ENCODE measurements at regions not wholly inside any gene's neighbourhood (a gene's known extent, or its start where the extent isn't known, plus 50 kb on each side); places are given as distances from the start of the nearest gene placed in this dataset.

DNA sequence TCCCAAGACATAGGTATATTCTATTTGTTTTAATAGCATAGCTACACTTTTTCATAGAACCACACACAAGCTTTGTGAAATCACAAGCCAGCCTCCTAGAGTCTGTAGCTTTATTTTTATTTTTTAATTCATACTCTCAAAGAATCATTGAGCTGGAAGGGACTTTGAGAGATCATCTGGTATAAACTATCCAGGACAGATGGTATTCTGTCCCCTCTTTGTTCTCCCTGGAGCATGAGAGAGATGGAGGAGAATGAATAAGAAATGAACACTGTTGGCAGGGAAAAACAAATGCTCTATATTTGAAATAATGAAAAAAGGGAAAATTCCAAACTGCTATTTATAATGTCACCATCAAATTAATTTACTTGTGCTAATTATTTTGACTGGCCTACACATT, 338.7 kb upstream of the IL12A start:
- no peaks in the 10 kb centered on the region for H3K27me3 ChIP-seq (ENCODE audit: control insufficient read depth in 1 of 2, insufficient read depth in 2 of 2, low read length in 1 of 2)
- intact Hi-C loops (cut with DNase I) = no loop called here
- no peak for ATAC-seq (ENCODE audit: low FRiP score)

DNA sequence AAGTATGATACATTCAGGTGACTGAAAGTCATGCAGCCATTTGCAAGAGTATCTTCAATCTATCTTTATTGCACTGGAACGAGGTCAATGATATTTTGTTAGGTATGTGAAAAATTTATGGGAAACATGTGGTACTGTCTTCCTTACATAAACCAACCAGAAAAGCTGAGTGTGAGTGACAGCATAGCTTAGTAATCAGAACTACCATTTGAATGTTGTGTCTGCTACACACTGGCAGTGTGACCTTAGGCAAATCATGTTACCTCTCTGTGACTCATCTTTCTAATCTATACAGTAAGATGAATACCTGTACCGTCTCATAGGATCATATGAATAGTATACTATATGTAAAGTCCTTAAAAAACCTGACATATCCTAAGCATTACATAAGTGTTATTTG, 337.9 kb upstream of the IL12A start:
- WGBS, 2 donors = 53 to 59% methylated on average over 2 of the region's 2 CpGs
- H3K9me3 ChIP-seq (ENCODE audit: control insufficient read depth, low read length) = no peaks in the 10 kb centered on the region

More for the DNA sequence above, 338.7 kb upstream of the IL12A start:
- Histone ChIP-seq H3K4me1 (ENCODE audit: control insufficient read depth in 1 of 2, insufficient read depth in 2 of 2, low read length in 2 of 2) (peaks cover 0 to 2% of the 10 kb centered on the region in 2 donors), H3K36me3 (ENCODE audit: control insufficient read depth in 1 of 2, insufficient read depth in 2 of 2, low read length in 1 of 2) (no peaks in the 10 kb centered on the region), H3K4me3 (ENCODE audit: low read length in 2 of 2) (no peak overlapping the region), H3K9me3 (ENCODE audit: control insufficient read depth, low read length) (no peaks in the 10 kb centered on the region), H3K27ac (ENCODE audit: low read depth in 1 of 2, low read length in 2 of 2) (no peak overlapping the region)
- no peak for DNase-seq

DNA sequence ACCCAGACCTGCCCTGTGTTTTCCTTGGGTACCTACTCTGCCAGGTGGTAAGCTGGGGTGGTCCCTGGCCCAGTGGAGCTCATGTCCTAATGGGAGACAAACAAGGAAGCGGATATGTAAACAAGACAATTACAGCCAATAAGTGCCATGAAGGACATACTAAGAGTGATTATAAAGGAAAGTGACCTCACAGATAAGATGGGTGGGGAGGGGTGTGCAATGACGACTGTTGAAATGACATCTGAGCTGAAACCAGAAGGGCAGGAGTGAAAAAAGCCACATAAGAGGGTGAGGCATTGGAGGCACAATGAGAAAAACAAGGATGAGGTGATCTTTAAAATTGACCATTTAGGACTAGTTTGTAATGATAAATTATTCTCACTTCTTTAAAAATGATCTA, 336.2 kb upstream of the IL12A start:
- H3K27ac ChIP-seq (ENCODE audit: low read depth in 1 of 2, low read length in 2 of 2) = no peak overlapping the region
- no peak overlapping the region for H3K4me3 ChIP-seq (ENCODE audit: low read length in 2 of 2)
- no peak for DNase-seq
- H3K4me1 ChIP-seq (ENCODE audit: control insufficient read depth in 1 of 2, insufficient read depth in 2 of 2, low read length in 2 of 2) = peaks cover 0 to 2% of the 10 kb centered on the region in 2 donors
- WGBS, 2 donors = 80 to 85% methylated on average over 2 of the region's 2 CpGs
- no peaks in the 10 kb centered on the region for H3K36me3 ChIP-seq (ENCODE audit: control insufficient read depth in 1 of 2, insufficient read depth in 2 of 2, low read length in 1 of 2)
- no peaks in the 10 kb centered on the region for H3K27me3 ChIP-seq (ENCODE audit: control insufficient read depth in 1 of 2, insufficient read depth in 2 of 2, low read length in 1 of 2)
- intact Hi-C loops (cut with DNase I) = no loop called here
- no peak for ATAC-seq (ENCODE audit: low FRiP score)
- no peaks in the 10 kb centered on the region for H3K9me3 ChIP-seq (ENCODE audit: control insufficient read depth, low read length)

More for the DNA sequence above, 337.9 kb upstream of the IL12A start:
- no peak overlapping the region for H3K27ac ChIP-seq (ENCODE audit: low read depth in 1 of 2, low read length in 2 of 2)
- intact Hi-C loops (cut with DNase I) = no loop called here
- DNase-seq (no peak), ATAC-seq (ENCODE audit: low FRiP score) (no peak)
- no peaks in the 10 kb centered on the region for H3K27me3 ChIP-seq (ENCODE audit: control insufficient read depth in 1 of 2, insufficient read depth in 2 of 2, low read length in 1 of 2)
- H3K36me3 ChIP-seq (ENCODE audit: control insufficient read depth in 1 of 2, insufficient read depth in 2 of 2, low read length in 1 of 2) = no peaks in the 10 kb centered on the region
- H3K4me3 ChIP-seq (ENCODE audit: low read length in 2 of 2) = no peak overlapping the region
- H3K4me1 ChIP-seq (ENCODE audit: control insufficient read depth in 1 of 2, insufficient read depth in 2 of 2, low read length in 2 of 2) = peaks cover 0 to 2% of the 10 kb centered on the region in 2 donors

DNA sequence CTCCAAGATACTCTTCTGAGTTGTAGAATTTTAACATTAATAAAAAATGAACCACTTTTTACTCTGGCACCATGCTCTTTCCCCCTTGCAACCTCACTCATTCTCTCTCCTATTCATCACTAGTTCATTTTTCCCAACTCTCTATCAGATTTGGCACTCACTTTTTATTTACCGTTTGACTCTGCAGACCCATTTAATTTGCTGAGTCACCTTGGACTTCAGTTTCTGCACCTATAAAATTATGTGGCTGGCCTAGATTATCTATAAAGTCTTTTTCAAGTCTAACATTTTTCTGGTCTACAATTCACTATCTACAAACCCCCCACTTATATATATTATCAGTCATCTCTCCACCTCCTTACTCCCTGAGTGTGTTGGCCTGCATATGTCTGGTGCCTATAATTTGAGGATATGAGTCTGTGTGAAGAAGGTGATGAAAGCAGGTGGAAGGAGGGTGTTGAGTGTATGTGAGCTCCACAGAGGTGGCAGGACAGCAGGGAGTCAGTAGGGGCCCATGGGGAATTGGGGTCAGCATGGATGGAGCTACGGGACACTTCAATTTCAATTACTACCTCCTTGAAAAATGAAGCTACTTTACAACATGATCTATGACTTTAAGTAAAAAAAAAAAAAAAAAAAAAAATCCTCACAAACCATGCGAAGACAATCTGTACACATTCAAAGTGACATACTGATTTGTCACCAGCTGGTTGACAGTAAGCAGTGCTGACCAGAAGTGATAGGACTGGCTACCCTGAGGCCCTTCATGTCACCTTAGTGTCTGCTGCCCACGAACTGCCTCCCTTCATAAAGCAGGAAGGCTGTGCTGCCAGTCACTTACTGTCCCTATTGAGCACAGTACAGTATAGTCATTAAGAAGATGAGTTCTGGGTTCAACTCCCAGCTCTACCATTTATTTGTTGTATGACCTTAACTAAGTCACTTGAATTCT, 334.2 kb upstream of the IL12A start:
- Histone ChIP-seq H3K27ac (ENCODE audit: low read depth in 1 of 2, low read length in 2 of 2) (no peak overlapping the region), H3K36me3 (ENCODE audit: control insufficient read depth in 1 of 2, insufficient read depth in 2 of 2, low read length in 1 of 2) (no peaks in the 10 kb centered on the region), H3K27me3 (ENCODE audit: control insufficient read depth in 1 of 2, insufficient read depth in 2 of 2, low read length in 1 of 2) (no peaks in the 10 kb centered on the region), H3K4me1 (ENCODE audit: control insufficient read depth in 1 of 2, insufficient read depth in 2 of 2, low read length in 2 of 2) (peaks cover 0 to 2% of the 10 kb centered on the region in 2 donors), H3K4me3 (ENCODE audit: low read length in 2 of 2) (no peak overlapping the region), H3K9me3 (ENCODE audit: control insufficient read depth, low read length) (no peaks in the 10 kb centered on the region)
- DNase-seq (no peak), ATAC-seq (ENCODE audit: low FRiP score) (no peak)
- intact Hi-C loops (cut with DNase I) = no loop called here
- WGBS, 2 donors = 68 to 69% methylated on average over 4 of the region's 4 CpGs

DNA sequence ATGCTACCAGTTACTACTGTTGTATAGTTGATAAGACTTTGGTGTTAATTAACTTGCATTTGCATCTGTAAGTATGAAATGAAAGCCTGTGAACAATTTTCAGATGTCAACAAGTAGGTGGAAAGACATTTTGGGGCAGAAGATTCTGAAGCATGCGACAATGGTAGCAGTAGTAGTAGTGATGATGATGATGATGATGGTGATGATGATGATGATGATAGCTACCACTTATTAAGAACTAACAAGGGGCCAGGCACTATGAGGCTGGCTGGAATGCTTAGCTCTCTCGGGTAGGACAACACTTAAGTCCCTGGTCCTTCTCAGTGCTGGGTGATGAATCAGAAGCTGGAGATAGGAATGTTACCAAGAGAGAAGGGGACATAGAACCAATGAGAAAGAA, 333.4 kb upstream of the IL12A start:
- ATAC-seq (ENCODE audit: low FRiP score) (no peak), DNase-seq (no peak)
- H3K27me3 ChIP-seq (ENCODE audit: control insufficient read depth in 1 of 2, insufficient read depth in 2 of 2, low read length in 1 of 2) = no peaks in the 10 kb centered on the region
- 94 to 98% methylated on average over 2 of the region's 2 CpGs for WGBS, 2 donors
- intact Hi-C loops (cut with DNase I) = no loop called here
- H3K9me3 ChIP-seq (ENCODE audit: control insufficient read depth, low read length) = no peaks in the 10 kb centered on the region
- H3K4me3 ChIP-seq (ENCODE audit: low read length in 2 of 2) = no peak overlapping the region
- no peak overlapping the region for H3K27ac ChIP-seq (ENCODE audit: low read depth in 1 of 2, low read length in 2 of 2)
- peaks cover 0 to 2% of the 10 kb centered on the region in 2 donors for H3K4me1 ChIP-seq (ENCODE audit: control insufficient read depth in 1 of 2, insufficient read depth in 2 of 2, low read length in 2 of 2)
- no peaks in the 10 kb centered on the region for H3K36me3 ChIP-seq (ENCODE audit: control insufficient read depth in 1 of 2, insufficient read depth in 2 of 2, low read length in 1 of 2)

DNA sequence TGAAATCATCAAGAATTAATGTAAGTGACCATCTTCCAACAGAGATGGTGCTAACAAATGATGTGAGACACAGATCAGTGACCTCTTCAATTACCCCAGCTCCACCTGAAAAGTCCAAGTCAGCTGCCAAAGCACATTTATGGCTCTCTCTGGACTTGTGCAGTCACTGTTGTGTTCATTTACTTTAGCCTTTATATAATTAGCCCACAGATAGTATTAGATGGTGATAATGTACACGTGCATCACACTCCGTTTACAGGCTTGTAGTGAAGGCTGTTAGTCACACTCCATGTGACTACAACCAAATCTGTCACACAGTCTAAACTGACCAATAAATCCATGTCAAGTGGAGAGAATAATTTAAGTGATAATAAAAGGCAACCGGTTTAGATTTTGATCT, 331.5 kb upstream of the IL12A start:
- Histone ChIP-seq H3K36me3 (ENCODE audit: control insufficient read depth in 1 of 2, insufficient read depth in 2 of 2, low read length in 1 of 2) (no peaks in the 10 kb centered on the region), H3K4me1 (ENCODE audit: control insufficient read depth in 1 of 2, insufficient read depth in 2 of 2, low read length in 2 of 2) (peaks cover 0 to 2% of the 10 kb centered on the region in 2 donors), H3K4me3 (ENCODE audit: low read length in 2 of 2) (no peak overlapping the region), H3K27me3 (ENCODE audit: control insufficient read depth in 1 of 2, insufficient read depth in 2 of 2, low read length in 1 of 2) (no peaks in the 10 kb centered on the region), H3K27ac (ENCODE audit: low read depth in 1 of 2, low read length in 2 of 2) (no peak overlapping the region), H3K9me3 (ENCODE audit: control insufficient read depth, low read length) (peaks cover 3% of the 10 kb centered on the region)
- DNase-seq = no peak
- 47 to 57% methylated on average over 3 of the region's 3 CpGs for WGBS, 2 donors
- ATAC-seq (ENCODE audit: low FRiP score) = no peak
- intact Hi-C loops (cut with DNase I) = no loop called here

DNA sequence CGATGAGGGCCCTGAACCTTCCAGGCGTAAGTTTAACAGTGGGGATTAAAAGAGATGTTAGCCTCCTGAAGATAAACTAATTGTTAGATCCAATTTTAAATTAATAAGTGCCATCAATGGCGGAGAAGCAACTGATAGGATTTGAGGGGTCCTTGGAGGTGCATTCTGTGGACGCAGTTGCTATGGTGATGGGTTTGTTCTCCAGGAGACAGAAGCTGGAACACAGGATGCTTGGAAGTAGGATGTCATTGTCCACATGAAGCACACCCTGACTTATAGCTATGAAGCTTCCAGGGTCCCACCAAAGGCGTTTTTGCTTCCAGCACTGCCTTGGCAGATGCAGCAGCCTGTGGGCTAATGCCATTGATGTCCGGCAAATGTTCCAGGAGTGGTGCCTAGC, 331.0 kb upstream of the IL12A start:
- Histone ChIP-seq H3K4me3 (ENCODE audit: low read length in 2 of 2) (no peak overlapping the region), H3K4me1 (ENCODE audit: control insufficient read depth in 1 of 2, insufficient read depth in 2 of 2, low read length in 2 of 2) (peaks cover 0 to 2% of the 10 kb centered on the region in 2 donors), H3K9me3 (ENCODE audit: control insufficient read depth, low read length) (peaks cover 3% of the 10 kb centered on the region), H3K36me3 (ENCODE audit: control insufficient read depth in 1 of 2, insufficient read depth in 2 of 2, low read length in 1 of 2) (no peaks in the 10 kb centered on the region), H3K27me3 (ENCODE audit: control insufficient read depth in 1 of 2, insufficient read depth in 2 of 2, low read length in 1 of 2) (no peaks in the 10 kb centered on the region), H3K27ac (ENCODE audit: low read depth in 1 of 2, low read length in 2 of 2) (no peak overlapping the region)
- ATAC-seq (ENCODE audit: low FRiP score) (no peak), DNase-seq (no peak)
- intact Hi-C loops (cut with DNase I) = no loop called here
- 84 to 88% methylated on average over 6 of the region's 6 CpGs for WGBS, 2 donors

DNA sequence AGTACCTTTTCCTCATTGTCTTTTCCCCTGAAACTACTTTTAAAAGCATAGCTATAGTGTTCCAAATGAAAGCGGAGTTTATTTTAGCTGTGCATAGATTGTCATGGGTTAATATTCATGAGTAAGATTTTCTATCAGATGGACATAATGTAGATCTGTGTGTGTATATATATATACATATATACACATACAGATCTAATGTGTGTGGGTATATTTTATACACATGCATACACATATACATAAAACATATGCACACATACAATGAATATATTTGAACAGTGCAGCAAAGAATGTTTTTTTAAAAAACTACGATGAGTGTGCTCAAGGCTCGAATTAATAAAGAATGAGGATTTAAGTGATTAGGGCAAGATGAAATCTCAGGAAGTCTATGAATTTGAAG, 328.3 kb upstream of the IL12A start:
- Histone ChIP-seq H3K27me3 (ENCODE audit: control insufficient read depth in 1 of 2, insufficient read depth in 2 of 2, low read length in 1 of 2) (no peaks in the 10 kb centered on the region), H3K36me3 (ENCODE audit: control insufficient read depth in 1 of 2, insufficient read depth in 2 of 2, low read length in 1 of 2) (no peaks in the 10 kb centered on the region), H3K4me3 (ENCODE audit: low read length in 2 of 2) (no peak overlapping the region), H3K27ac (ENCODE audit: low read depth in 1 of 2, low read length in 2 of 2) (no peak overlapping the region), H3K4me1 (ENCODE audit: control insufficient read depth in 1 of 2, insufficient read depth in 2 of 2, low read length in 2 of 2) (no peaks in the 10 kb centered on the region), H3K9me3 (ENCODE audit: control insufficient read depth, low read length) (peaks cover 3% of the 10 kb centered on the region)
- no peak for DNase-seq
- 92 to 93% methylated on average over 3 of the region's 3 CpGs for WGBS, 2 donors
- ATAC-seq (ENCODE audit: low FRiP score) = no peak
- intact Hi-C loops (cut with DNase I) = no loop called here

DNA sequence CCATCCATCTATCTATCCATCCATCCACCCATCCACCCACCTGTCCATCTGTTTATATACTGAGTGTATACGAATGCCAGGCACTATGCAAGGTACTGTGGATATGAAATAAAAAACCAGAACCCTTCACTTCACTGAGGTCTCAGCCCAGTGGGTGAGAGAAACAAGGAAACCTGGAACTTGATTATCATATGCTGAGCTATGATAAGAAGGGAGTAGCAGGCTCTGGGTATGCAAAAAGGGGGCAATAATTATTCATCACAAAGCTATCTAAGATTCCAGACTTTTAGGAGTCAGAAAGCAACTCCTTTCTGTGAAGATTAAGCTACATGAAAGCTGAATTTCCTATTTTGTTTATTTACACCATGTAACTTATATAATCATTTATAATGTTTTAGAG, 327.7 kb upstream of the IL12A start:
- peaks cover 0 to 1% of the 10 kb centered on the region in 2 donors for H3K27me3 ChIP-seq (ENCODE audit: control insufficient read depth in 1 of 2, insufficient read depth in 2 of 2, low read length in 1 of 2)
- intact Hi-C loops (cut with DNase I) = no loop called here
- no peaks in the 10 kb centered on the region for H3K4me1 ChIP-seq (ENCODE audit: control insufficient read depth in 1 of 2, insufficient read depth in 2 of 2, low read length in 2 of 2)
- DNase-seq (no peak), ATAC-seq (ENCODE audit: low FRiP score) (no peak)
- WGBS, 2 donors = 92 to 93% methylated on average over 1 of the region's 1 CpG
- peaks cover 3% of the 10 kb centered on the region for H3K9me3 ChIP-seq (ENCODE audit: control insufficient read depth, low read length)
- no peak overlapping the region for H3K27ac ChIP-seq (ENCODE audit: low read depth in 1 of 2, low read length in 2 of 2)
- no peak overlapping the region for H3K4me3 ChIP-seq (ENCODE audit: low read length in 2 of 2)
- H3K36me3 ChIP-seq (ENCODE audit: control insufficient read depth in 1 of 2, insufficient read depth in 2 of 2, low read length in 1 of 2) = no peaks in the 10 kb centered on the region
